Lower leg skin (tissue), 4 donors: ENCODE measurements at regions not wholly inside any gene's neighbourhood (a gene's known extent, or its start where the extent isn't known, plus 50 kb on each side); places are given as distances from the start of the nearest gene placed in this dataset.

Experiments used
- DNase-seq, 2 donors: peaks; one replicate each; pipeline ENCODE4 v3.0.0-alpha.2; 2019; ENCODE audit warnings: low spot score in 2 of 2
- H3K4me3 ChIP-seq: fragments of 200-600 bp; sonication (generic); 2 replicates; pipeline ENCODE4 v1.5.1; 2017; ENCODE audit warnings: mild to moderate bottlenecking, low read depth; ENCODE audit not compliant: poor library complexity, severe bottlenecking
- CTCF ChIP-seq, 3 donors: fragments of 450-650 bp; IDR thresholded peaks; one replicate each; pipeline ENCODE4 v1.5.1; 2016; ENCODE audit warnings: antibody characterized with exemption in 3 of 3, mild to moderate bottlenecking in 3 of 3, moderate library complexity in 2 of 3
- POLR2A ChIP-seq, 2 donors: fragments of 450-650 bp; IDR thresholded peaks; one replicate each; pipeline ENCODE4 v1.6.1; 2016 to 2017; ENCODE audit warnings: antibody characterized with exemption in 2 of 2, mild to moderate bottlenecking in 1 of 2, moderate library complexity in 1 of 2
- WGBS, 2 donors: methylation state at CpG; one replicate each; pipeline ENCODE4 v1.1.5; 2018; 5-methylcytosine and 5-hydroxymethylcytosine counted together
- intact Hi-C: fragments of 100-400 bp; cut with DNase I; formaldehyde crosslinking; loops from one replicate; pipeline ENCODE4 v1.15.0; 2023; ENCODE audit warnings: low total_unique reads

DNA sequence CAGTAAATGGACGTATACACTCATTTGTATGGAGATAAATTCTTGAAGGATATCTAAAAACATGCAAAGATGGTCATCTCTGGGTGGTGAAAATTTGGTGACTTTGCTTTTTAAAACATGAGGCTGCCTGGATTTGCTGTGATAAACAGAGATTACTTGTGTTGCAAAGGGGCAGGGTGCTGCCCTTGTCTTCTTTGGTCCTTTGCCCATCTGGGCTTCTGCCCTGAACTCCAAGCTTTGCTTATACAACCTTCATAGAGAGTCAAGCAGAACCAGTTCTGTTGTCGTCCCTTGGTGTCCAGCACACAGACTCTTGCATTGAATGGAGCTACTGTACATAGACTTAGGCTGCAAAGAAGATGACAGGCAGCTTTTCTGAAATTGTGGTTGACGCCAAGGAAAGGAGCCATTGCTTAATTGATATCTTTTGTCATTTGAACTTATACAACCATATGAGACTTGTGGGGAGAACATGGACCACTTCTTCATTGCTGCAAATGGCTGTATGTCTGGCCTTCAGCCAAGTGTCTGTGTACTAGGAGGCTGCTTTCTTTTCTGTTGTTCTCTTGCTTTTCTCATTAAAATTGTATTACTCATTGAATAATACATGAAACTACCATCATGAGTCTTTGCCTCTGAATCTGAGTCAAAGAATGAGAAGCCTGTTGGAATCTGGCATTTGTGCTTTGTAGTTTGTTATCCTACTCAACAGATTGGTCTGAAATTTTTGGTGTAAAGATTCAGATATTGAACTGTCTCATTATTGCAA lies 152.5 kb downstream of the DMRT2 start:
- intact Hi-C loops = no loop called here
- no peak for TF ChIP-seq POLR2A (IDR thresholded peaks at IDR 0.05)
- TF ChIP-seq CTCF (IDR thresholded peaks at IDR 0.05) = no peak
- no peak for DNase-seq
- no peak overlapping the region for H3K4me3 ChIP-seq
- 53 to 67% methylated on average over 3 of the region's 3 CpGs for WGBS, 2 donors

DNA sequence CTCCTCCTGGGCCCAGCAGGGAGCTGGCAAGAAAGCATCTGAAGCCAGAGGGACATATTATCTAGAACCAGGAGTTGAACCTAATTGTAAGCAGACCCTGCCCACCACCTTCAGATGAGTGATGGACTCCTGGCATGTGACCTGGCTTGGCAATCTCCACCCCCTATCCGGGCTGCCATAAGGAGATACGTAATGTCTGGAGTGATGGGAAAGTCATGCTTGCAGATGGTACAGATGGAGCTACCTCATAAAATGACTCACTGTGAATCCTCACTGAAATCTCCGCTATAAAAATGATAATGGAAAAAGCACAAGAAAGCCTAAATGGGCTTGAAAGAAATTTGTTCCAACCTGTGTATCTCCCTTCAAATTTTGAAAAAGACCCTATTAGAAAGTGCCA lies 157.5 kb downstream of the DMRT2 start:
- intact Hi-C loops = no loop called here
- no peak for DNase-seq
- no peak overlapping the region for H3K4me3 ChIP-seq
- 60 to 76% methylated on average over 3 of the region's 3 CpGs for WGBS, 2 donors
- TF ChIP-seq CTCF (IDR thresholded peaks at IDR 0.05) = no peak
- TF ChIP-seq POLR2A (IDR thresholded peaks at IDR 0.05) = no peak

- 41 to 61% methylated on average over 2 of the region's 2 CpGs for WGBS, 2 donors
- no peak for DNase-seq
- no peak overlapping the region for H3K4me3 ChIP-seq
- intact Hi-C loops = no loop called here
- TF ChIP-seq CTCF (IDR thresholded peaks at IDR 0.05) (no peak), POLR2A (IDR thresholded peaks at IDR 0.05) (no peak)
These were observed 158.0 kb downstream of the DMRT2 start for GRCh38 chr9:1208157-1208556.

GRCh38 chr9:1210954-1211353 lies 160.8 kb downstream of the DMRT2 start:
- WGBS, 2 donors = 81 to 97% methylated on average over 3 of the region's 3 CpGs
- no peak for TF ChIP-seq CTCF (IDR thresholded peaks at IDR 0.05)
- no peak for TF ChIP-seq POLR2A (IDR thresholded peaks at IDR 0.05)
- DNase-seq = no peak
- no peak overlapping the region for H3K4me3 ChIP-seq
- intact Hi-C loops = no loop called here

- 73 to 76% methylated on average over 2 of the region's 2 CpGs for WGBS, 2 donors
- intact Hi-C loops = no loop called here
- H3K4me3 ChIP-seq = no peak overlapping the region
- no peak for TF ChIP-seq CTCF (IDR thresholded peaks at IDR 0.05)
- no peak for TF ChIP-seq POLR2A (IDR thresholded peaks at IDR 0.05)
- DNase-seq = no peak
These were observed 166.4 kb downstream of the DMRT2 start for GRCh38 chr9:1216532-1216931.

- intact Hi-C loops = no loop called here
- 76 to 79% methylated on average over 5 of the region's 5 CpGs for WGBS, 2 donors
- TF ChIP-seq CTCF (IDR thresholded peaks at IDR 0.05) (no peak), POLR2A (IDR thresholded peaks at IDR 0.05) (no peak)
- no peak for DNase-seq
- no peak overlapping the region for H3K4me3 ChIP-seq
These were observed 166.9 kb downstream of the DMRT2 start for GRCh38 chr9:1217076-1217475.
